Omental fat pad (tissue), 3 donors: ENCODE measurements at regions not wholly inside any gene's neighbourhood (a gene's known extent, or its start where the extent isn't known, plus 50 kb on each side); places are given as distances from the start of the nearest gene placed in this dataset.
"Not testable (repeated sequence)": the region's sequence is repeated elsewhere in the genome, so short reads cannot be mapped to it uniquely, and the experiment has no call there.

Experiments
- ATAC-seq: fragments of 150-250 bp; one replicate; pipeline ENCODE4 v1.9.1; 2016; ENCODE audit warnings: mild to moderate bottlenecking, moderate library complexity; ENCODE audit not compliant: low FRiP score
- DNase-seq: peaks from one replicate; pipeline ENCODE4 v3.0.0-alpha.2; 2019; ENCODE audit warnings: low spot score
- TF ChIP-seq, protein P1 (sequence below), 3 donors: fragments of 450-650 bp; IDR thresholded peaks; one replicate each; pipeline ENCODE4 v1.5.1; 2016 to 2017; ENCODE audit warnings: antibody characterized with exemption in 3 of 3, mild to moderate bottlenecking in 3 of 3, moderate library complexity in 2 of 3

DNA sequence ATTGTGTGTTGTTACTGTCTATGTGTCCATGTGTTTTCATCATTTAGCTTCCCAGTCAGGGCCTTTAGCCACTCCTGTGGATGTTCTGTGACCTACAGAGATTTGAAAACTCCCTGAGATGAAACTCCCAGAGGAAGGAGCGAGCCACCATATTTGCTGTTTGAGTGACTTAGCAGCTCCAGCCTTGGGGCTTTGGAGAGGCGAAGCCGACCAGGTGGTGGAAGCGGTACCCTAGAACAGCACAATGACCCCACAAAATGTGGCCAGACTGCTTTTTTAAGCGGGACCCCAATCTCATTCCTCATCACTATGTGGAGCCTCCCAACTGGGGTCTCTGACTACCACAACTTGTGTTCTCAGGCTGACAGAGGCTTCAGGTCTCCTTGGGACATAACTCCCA is 323.9 kb upstream of the KCND2 start:
- TF ChIP-seq, protein P1, sequence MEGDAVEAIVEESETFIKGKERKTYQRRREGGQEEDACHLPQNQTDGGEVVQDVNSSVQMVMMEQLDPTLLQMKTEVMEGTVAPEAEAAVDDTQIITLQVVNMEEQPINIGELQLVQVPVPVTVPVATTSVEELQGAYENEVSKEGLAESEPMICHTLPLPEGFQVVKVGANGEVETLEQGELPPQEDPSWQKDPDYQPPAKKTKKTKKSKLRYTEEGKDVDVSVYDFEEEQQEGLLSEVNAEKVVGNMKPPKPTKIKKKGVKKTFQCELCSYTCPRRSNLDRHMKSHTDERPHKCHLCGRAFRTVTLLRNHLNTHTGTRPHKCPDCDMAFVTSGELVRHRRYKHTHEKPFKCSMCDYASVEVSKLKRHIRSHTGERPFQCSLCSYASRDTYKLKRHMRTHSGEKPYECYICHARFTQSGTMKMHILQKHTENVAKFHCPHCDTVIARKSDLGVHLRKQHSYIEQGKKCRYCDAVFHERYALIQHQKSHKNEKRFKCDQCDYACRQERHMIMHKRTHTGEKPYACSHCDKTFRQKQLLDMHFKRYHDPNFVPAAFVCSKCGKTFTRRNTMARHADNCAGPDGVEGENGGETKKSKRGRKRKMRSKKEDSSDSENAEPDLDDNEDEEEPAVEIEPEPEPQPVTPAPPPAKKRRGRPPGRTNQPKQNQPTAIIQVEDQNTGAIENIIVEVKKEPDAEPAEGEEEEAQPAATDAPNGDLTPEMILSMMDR (IDR thresholded peaks at IDR 0.05) = no peak
- ATAC-seq = no peak
- DNase-seq = no peak

DNA sequence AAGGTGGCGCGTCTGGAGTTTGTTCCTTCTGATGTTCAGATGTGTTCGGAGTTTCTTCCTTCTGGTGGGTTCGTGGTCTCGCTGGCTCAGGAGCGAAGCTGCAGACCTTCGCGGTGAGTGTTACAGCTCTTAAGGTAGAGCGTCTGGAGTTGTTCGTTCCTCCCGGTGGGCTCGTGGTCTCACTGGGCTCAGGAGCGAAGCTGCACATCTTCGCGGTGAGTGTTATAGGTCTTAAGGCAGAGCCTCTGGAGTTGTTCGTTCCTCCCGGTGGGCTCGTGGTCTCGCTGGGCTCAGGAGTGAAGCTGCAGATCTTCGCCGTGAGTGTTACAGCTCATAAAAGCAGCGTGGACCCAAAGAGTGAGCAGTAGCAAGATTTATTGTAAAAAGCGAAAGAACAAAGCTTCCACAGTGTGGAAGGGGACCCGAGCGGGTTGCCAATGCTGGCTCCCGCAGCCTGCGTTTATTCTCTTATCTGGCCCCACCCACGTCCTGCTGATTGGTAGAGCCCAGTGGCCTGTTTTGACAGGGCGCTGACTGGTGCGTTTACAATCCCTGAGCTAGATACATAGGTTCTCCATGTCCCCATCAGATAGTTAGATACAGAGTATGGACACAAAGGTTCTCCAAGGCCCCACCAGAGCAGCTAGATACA is 322.5 kb upstream of the KCND2 start:
- not testable (repeated sequence) for ATAC-seq, DNase-seq

DNA sequence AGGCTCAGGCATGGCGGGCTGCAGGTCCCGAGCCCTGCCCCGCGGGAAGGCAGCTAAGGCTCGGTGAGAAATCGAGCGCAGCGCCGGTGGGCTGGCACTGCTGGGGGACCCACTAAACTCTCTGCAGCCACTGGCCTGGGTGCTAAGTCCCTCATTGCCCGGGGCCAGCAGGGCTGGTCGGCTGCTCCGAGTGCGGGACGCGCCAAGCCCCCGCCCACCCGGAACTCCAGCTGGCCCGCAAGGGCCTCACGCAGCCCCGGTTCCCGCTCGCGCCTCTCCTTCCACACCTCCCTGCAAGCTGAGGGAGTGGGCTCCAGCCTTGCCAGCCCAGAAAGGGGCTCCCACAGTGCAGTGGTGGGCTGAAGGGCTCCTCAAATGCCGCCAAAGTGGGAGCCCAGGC is 321.4 kb upstream of the KCND2 start:
- DNase-seq, ATAC-seq: not testable (repeated sequence)

DNA sequence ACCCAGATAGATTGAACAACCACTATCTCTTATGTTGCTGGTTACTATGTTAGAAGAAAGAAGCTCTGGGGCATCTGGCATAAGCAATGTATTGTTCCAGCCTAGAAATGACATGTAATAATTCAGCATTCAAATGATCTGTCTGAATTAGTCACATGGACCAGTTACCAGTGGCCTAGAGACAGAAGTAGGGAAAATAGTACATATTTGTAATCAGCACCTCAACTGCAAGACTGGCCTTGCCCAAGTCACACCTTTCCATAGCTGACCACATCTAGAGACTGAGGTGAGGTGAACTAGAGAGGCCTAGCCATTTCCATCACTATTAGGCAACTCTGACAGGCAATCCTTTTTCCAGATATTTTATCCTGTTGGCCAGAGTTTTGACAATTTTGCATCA is 315.6 kb upstream of the KCND2 start:
- ATAC-seq (no peak), DNase-seq (no peak)
- TF ChIP-seq, protein P1 (IDR thresholded peaks at IDR 0.05) = no peak

DNA sequence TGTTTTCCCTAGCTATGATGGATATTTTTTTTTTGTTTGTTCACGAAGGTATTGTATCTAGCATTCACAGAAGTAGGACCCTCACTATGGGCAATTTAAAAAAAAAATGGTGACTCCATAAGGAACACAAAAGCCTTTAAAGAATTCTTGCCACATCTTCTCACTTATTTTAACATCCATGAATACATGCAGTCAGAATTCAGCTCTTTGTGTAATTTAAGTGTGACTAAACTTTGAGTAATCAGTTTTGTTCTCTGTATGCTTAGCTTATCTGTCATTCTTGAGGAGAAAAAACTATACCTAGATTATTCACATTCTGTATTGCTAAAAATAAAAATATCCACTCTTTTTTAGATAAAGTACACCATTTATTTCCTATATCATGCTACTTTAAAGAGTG is 313.2 kb upstream of the KCND2 start:
- DNase-seq (no peak), ATAC-seq (no peak)
- TF ChIP-seq, protein P1 (IDR thresholded peaks at IDR 0.05) = no peak

DNA sequence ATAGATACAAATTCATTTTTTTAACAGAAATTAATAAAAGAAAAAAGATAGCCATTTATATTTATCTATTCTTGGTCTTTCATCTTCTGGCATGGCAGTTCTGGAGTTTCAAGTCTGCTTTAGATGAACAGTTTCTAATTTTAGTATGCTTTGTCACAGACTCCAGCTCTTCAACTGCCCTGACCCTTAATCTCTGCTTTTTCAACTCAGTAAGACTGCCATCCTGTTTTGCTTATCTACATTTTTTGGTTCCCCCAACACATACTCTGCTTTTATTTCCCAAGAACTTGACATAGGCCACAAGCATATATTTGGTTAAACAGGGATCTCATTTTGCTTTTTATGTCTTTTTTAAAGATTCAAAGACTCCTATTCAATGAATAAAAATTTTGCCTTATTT is 309.3 kb upstream of the KCND2 start:
- ATAC-seq (no peak), DNase-seq (no peak)
- TF ChIP-seq, protein P1 (IDR thresholded peaks at IDR 0.05) = no peak

DNA sequence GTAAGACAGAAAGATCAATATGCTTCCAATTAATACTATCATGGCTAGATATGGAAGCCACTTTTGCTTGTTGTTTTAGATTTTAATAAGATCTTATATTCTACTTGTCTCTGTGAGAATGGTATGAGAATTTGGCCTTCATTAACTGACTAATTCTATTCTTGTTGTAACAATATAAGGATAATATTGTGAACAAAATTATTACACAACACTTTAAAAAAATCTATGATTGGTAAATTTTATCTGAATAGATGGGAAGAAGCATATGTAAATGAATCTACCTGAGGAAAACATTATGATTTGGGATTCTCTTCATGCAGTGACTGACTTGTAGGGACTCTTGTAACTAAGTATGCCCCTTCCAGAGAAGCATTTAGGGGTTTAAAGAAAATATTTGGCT is 308.9 kb upstream of the KCND2 start:
- ATAC-seq (no peak), DNase-seq (no peak)
- TF ChIP-seq, protein P1 (IDR thresholded peaks at IDR 0.05) = no peak

DNA sequence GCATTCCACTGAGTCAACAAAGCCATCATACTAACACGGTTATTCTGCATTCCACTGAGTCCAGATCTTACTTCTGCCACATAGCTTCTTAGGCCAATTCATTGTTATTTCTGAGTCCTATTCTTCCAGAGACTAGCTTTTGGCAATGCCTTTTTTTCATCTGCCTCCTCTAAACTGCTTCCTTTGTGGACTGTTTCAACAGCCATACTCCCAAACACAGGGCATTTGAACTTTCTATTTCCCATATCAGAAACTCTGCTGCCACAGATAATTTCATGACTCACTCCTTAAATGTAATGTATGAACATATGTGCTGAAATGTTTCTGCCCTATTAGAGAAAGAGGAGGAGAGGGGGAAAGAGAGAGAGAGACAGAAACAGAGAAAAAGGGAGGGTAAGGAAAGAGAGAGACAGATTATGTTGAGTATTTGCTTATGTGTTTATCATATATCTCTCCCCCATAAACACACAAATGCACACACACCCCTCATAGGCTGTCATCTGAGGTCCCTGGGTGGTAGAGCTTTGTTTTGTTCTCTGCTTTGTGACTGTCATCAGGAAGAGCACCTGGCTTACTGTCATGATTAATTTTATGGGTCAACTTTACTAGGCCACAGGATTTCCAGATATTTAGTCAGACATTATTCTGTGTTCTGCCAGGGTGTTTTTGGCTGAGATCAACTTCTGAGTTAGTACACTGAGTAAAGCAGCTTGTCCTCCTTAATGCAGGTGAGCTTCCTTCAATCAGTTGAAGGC is 308.0 kb upstream of the KCND2 start:
- ATAC-seq = no peak
- TF ChIP-seq, protein P1 (IDR thresholded peaks at IDR 0.05) = no peak
- DNase-seq = no peak
